ENCODE measurements at regions not wholly inside any gene's neighbourhood (a gene's known extent, or its start where the extent isn't known, plus 50 kb on each side); places are given as distances from the start of the nearest gene placed in this dataset.

DNA sequence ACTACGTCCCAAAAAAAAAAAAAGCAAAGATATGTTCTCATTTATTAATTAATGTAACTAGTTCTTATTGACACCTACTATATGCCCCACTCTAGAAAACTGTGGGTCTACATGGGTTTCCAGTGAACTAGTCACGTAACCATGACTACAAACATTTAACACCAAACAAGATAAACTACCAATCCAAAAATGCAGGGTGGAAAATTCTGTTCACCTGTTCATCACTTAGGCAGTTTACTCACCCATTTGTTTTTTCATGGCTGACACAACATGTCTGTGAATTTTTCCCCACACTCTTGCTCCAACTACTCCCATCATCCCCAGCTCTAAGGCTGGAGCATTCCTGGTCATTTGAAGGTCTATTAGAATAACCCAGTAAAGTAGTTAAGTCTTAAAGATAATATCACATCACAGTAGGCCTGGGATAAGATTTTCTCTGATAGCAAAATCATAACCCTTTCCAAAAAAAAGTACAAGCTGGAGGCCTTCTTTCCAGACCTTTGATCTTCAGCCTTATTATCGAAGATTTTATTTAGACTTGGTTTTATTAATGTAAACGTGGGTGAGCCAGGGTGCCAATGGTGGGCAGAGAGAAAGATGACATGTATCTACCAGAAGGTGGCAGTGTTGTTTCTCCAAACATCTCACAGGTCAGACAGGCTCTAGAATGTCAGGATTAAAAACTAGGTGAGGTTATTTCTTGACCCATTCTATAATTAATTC lies 61.6 kb upstream of the DAAM1 start:
- TF ChIP-seq FOXM1 (IDR thresholded peaks at IDR 0.05; ENCODE audit: low read depth) = no peak
- peak; percentile 89 for TF ChIP-seq CTCF (IDR thresholded peaks at IDR 0.05)
- no peak for TF ChIP-seq SIN3A (IDR thresholded peaks at IDR 0.05; ENCODE audit: borderline replicate concordance, low read depth, low read length)
- TF ChIP-seq RFX5 (IDR thresholded peaks at IDR 0.05; ENCODE audit: low read length) = no peak
- no peak for TF ChIP-seq REST (IDR thresholded peaks at IDR 0.05; ENCODE audit: low read depth, low read length)
- no peak for TF ChIP-seq EZH2phosphoT487 (IDR thresholded peaks at IDR 0.05; ENCODE audit: borderline replicate concordance, low read depth)
- TF ChIP-seq, protein P1, sequence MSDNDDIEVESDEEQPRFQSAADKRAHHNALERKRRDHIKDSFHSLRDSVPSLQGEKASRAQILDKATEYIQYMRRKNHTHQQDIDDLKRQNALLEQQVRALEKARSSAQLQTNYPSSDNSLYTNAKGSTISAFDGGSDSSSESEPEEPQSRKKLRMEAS (IDR thresholded peaks at IDR 0.05; ENCODE audit: low read depth) = no peak
- no peak for TF ChIP-seq EP300 (IDR thresholded peaks at IDR 0.05; ENCODE audit: borderline replicate concordance in 1 of 2, low read depth in 1 of 2, low read length in 1 of 2)
